ENCODE measurements at regions not wholly inside any gene's neighbourhood (a gene's known extent, or its start where the extent isn't known, plus 50 kb on each side); places are given as distances from the start of the nearest gene placed in this dataset.

DNA sequence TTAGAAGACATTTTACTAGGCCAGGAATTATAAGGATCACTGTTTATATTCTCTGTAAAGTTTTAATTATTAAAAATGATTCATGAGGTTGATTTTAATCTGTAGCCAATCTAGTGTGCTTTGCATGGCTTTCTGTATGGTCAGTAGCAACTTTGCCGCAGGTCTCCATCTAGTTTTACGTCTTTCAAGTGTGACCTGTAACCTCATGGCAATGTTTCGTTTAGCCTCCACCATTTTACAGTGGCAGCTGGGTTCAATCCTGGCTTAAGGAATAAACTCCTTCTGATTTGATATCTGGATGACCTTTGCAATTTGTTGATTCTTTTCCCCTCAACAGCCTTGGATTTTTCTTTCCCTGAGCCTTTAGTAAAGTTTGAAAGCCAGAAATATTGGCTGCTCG, 434.5 kb upstream of the CDH9 start:
- no peak overlapping the region for H3K4me3 ChIP-seq (replicated peaks; ENCODE audit: insufficient read depth, low read length)
- no peak overlapping the region for H3K27ac ChIP-seq (replicated peaks)
- DNase-seq (ENCODE audit: low read depth in 1 of 2, low spot score in 1 of 2): no peak
- H3K27me3 ChIP-seq (ENCODE audit: insufficient read depth, poor library complexity, severe bottlenecking): no peaks in the 10 kb centered on the region
- TF ChIP-seq, protein P1, sequence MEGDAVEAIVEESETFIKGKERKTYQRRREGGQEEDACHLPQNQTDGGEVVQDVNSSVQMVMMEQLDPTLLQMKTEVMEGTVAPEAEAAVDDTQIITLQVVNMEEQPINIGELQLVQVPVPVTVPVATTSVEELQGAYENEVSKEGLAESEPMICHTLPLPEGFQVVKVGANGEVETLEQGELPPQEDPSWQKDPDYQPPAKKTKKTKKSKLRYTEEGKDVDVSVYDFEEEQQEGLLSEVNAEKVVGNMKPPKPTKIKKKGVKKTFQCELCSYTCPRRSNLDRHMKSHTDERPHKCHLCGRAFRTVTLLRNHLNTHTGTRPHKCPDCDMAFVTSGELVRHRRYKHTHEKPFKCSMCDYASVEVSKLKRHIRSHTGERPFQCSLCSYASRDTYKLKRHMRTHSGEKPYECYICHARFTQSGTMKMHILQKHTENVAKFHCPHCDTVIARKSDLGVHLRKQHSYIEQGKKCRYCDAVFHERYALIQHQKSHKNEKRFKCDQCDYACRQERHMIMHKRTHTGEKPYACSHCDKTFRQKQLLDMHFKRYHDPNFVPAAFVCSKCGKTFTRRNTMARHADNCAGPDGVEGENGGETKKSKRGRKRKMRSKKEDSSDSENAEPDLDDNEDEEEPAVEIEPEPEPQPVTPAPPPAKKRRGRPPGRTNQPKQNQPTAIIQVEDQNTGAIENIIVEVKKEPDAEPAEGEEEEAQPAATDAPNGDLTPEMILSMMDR (IDR thresholded peaks at IDR 0.05; ENCODE audit: insufficient read depth, low read length): no peak
- no peak for TF ChIP-seq POLR2AphosphoS5 (IDR thresholded peaks at IDR 0.05; ENCODE audit: low read depth)

DNA sequence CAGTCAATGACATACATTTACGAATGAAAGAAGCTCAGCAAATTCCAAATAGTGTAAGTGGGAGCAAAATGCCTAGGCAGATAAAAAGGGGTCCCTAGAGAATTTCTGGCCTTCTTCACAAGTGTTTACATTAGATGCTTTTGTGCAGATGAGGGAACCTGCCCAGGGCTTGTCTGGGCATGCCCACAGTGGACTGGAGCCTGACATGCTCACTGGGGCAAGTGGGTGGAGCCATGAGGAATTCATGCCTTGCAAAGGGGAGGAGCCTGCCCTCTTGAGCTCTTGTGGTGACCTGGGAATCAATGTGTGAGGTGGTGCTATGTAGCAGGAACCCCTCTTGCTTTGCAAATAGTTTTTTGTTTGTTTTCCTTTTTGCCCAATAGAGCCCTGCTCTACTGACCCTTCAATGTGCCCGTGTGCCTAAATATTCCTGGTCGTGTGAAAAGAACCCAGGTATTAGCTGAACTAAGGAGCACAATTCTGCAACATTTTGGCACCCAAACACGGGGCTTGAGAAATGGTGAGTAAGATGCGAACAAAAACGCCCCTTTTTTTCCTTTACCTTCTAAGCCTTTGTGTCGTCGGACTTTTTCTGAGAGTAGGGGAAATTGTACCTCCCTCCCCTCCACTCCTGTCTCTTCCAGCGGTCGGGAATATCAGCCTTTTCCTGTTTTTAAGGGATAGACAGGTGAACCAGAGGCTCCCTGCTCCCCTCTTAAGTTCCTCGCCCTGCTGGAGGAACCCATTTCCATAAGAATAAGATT, 433.8 kb upstream of the CDH9 start:
- no peaks in the 10 kb centered on the region for H3K27me3 ChIP-seq (ENCODE audit: insufficient read depth, poor library complexity, severe bottlenecking)
- no peak overlapping the region for H3K4me3 ChIP-seq (replicated peaks; ENCODE audit: insufficient read depth, low read length)
- no peak overlapping the region for H3K27ac ChIP-seq (replicated peaks)
- TF ChIP-seq GABPA (IDR thresholded peaks at IDR 0.05; ENCODE audit: low read depth) (no peak), POLR2AphosphoS5 (IDR thresholded peaks at IDR 0.05; ENCODE audit: low read depth) (no peak), SPI1 (IDR thresholded peaks at IDR 0.05; ENCODE audit: borderline replicate concordance, low read depth) (no peak)
- TF ChIP-seq, protein P2, sequence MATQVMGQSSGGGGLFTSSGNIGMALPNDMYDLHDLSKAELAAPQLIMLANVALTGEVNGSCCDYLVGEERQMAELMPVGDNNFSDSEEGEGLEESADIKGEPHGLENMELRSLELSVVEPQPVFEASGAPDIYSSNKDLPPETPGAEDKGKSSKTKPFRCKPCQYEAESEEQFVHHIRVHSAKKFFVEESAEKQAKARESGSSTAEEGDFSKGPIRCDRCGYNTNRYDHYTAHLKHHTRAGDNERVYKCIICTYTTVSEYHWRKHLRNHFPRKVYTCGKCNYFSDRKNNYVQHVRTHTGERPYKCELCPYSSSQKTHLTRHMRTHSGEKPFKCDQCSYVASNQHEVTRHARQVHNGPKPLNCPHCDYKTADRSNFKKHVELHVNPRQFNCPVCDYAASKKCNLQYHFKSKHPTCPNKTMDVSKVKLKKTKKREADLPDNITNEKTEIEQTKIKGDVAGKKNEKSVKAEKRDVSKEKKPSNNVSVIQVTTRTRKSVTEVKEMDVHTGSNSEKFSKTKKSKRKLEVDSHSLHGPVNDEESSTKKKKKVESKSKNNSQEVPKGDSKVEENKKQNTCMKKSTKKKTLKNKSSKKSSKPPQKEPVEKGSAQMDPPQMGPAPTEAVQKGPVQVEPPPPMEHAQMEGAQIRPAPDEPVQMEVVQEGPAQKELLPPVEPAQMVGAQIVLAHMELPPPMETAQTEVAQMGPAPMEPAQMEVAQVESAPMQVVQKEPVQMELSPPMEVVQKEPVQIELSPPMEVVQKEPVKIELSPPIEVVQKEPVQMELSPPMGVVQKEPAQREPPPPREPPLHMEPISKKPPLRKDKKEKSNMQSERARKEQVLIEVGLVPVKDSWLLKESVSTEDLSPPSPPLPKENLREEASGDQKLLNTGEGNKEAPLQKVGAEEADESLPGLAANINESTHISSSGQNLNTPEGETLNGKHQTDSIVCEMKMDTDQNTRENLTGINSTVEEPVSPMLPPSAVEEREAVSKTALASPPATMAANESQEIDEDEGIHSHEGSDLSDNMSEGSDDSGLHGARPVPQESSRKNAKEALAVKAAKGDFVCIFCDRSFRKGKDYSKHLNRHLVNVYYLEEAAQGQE (IDR thresholded peaks at IDR 0.05; ENCODE audit: insufficient replicate concordance, low read depth): no peak
- TF ChIP-seq, protein P1 (IDR thresholded peaks at IDR 0.05; ENCODE audit: insufficient read depth, low read length): no peak
- DNase-seq (ENCODE audit: low read depth in 1 of 2, low spot score in 1 of 2): no peak

DNA sequence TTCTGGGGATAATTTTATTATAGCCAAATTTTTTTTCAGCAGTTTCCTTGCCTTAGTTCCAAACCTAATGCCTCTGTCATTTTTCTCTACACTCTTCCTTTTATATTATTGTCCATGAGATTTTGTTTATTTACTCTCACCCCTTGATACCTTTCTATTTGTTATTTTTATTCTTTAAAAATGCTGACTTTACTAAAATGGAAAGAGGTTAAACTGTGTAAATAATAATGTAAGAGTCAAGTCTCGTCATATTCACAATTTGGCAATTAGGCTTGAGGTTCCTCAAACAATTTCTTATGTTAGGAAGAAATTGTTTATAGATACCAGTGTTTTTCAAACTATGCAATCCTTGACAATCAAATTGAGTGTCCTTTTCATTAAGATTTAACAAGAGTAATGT, 428.6 kb upstream of the CDH9 start:
- no peak for TF ChIP-seq SPI1 (IDR thresholded peaks at IDR 0.05; ENCODE audit: borderline replicate concordance, low read depth)
- TF ChIP-seq, protein P2 (IDR thresholded peaks at IDR 0.05; ENCODE audit: insufficient replicate concordance, low read depth): no peak
- TF ChIP-seq, protein P1 (IDR thresholded peaks at IDR 0.05; ENCODE audit: insufficient read depth, low read length): no peak
- TF ChIP-seq GABPA (IDR thresholded peaks at IDR 0.05; ENCODE audit: low read depth): no peak
- no peak for TF ChIP-seq POLR2AphosphoS5 (IDR thresholded peaks at IDR 0.05; ENCODE audit: low read depth)
- DNase-seq (ENCODE audit: low read depth in 1 of 2, low spot score in 1 of 2): no peak
- no peak overlapping the region for H3K4me3 ChIP-seq (replicated peaks; ENCODE audit: insufficient read depth, low read length)
- H3K27ac ChIP-seq (replicated peaks): no peak overlapping the region
- no peaks in the 10 kb centered on the region for H3K27me3 ChIP-seq (ENCODE audit: insufficient read depth, poor library complexity, severe bottlenecking)

DNA sequence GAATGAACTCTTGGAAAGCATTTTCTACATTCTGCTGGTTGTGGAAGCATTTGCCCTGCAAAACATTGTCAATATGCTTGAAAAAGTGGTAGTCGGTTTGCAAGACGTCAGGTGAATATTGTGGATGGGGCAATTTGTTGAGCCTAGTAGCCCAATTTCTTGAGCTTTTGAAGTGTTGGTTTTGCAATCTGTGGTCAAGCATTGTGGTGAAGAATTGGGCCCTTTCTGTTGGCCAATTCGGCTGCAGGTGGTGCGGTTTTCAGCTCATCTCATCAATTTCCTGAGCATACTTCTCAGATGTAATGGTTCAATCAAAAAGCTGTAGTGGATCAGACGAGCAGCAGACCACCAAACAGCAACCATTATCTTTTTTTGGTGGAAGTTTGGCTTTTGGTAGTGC, 426.8 kb upstream of the CDH9 start:
- H3K4me3 ChIP-seq (replicated peaks; ENCODE audit: insufficient read depth, low read length): no peak overlapping the region
- peak; percentile 88 to 91 for DNase-seq (ENCODE audit: low read depth in 1 of 2, low spot score in 1 of 2)
- TF ChIP-seq, protein P2 (IDR thresholded peaks at IDR 0.05; ENCODE audit: insufficient replicate concordance, low read depth): no peak
- TF ChIP-seq POLR2AphosphoS5 (IDR thresholded peaks at IDR 0.05; ENCODE audit: low read depth): peak; percentile 99
- H3K27me3 ChIP-seq (ENCODE audit: insufficient read depth, poor library complexity, severe bottlenecking): no peaks in the 10 kb centered on the region
- no peak overlapping the region for H3K27ac ChIP-seq (replicated peaks)

All from HL-60 (cell line).